Calu3 (cell line): ENCODE measurements at regions not wholly inside any gene's neighbourhood (a gene's known extent, or its start where the extent isn't known, plus 50 kb on each side); places are given as distances from the start of the nearest gene placed in this dataset.

Experiments
- BruUV-seq: library from RNA; stranded (reverse); fragments of 400-500 nt; replicated peaks from 2 replicates; lab custom pipeline; 2021; lab: Mats Ljungman, UMichigan
- CTCF ChIA-PET: fragments of 300-600 bp; sonication (Branson Sonifier 250); formaldehyde crosslinking; loops from one replicate; lab custom pipeline; 2022; ENCODE audit warnings: antibody characterized with exemption; lab: Charles Lee
- DNase-seq: peaks from one replicate; pipeline ENCODE4 v3.0.0; 2022
- H3K27ac Mint-ChIP-seq: one replicate; pipeline ENCODE4 v1.8.0; 2022; ENCODE audit warnings: mixed read lengths; ENCODE audit not compliant: unreplicated experiment
- H3K27me3 Mint-ChIP-seq: one replicate; pipeline ENCODE4 v1.8.0; 2022; ENCODE audit warnings: mixed read lengths; ENCODE audit not compliant: unreplicated experiment
- H3K36me3 Mint-ChIP-seq: one replicate; pipeline ENCODE4 v1.8.0; 2022; ENCODE audit warnings: mild to moderate bottlenecking, moderate library complexity, mixed read lengths; ENCODE audit not compliant: insufficient read depth, unreplicated experiment
- H3K4me1 Mint-ChIP-seq: one replicate; pipeline ENCODE4 v1.8.0; 2022; ENCODE audit warnings: mild to moderate bottlenecking, low read depth, mixed read lengths; ENCODE audit not compliant: unreplicated experiment
- H3K4me3 Mint-ChIP-seq: one replicate; pipeline ENCODE4 v1.8.0; 2022; ENCODE audit warnings: mild to moderate bottlenecking, low read depth, moderate library complexity, mixed read lengths; ENCODE audit not compliant: unreplicated experiment
- H3K9me3 Mint-ChIP-seq: one replicate; pipeline ENCODE4 v1.8.0; 2022; ENCODE audit warnings: low read depth, mixed read lengths; ENCODE audit not compliant: unreplicated experiment
- intact Hi-C: fragments of 100-400 bp; cut with micrococcal nuclease; formaldehyde crosslinking; loops from one replicate; pipeline ENCODE4 v1.10.0; 2022; ENCODE audit not compliant: unreplicated experiment
- TF ChIP-seq, protein P1 (sequence below): fragments of 200-600 bp; IDR thresholded peaks from one replicate; pipeline ENCODE4 v1.8.0; 2022; ENCODE audit warnings: antibody characterized with exemption; ENCODE audit not compliant: unreplicated experiment

DNA sequence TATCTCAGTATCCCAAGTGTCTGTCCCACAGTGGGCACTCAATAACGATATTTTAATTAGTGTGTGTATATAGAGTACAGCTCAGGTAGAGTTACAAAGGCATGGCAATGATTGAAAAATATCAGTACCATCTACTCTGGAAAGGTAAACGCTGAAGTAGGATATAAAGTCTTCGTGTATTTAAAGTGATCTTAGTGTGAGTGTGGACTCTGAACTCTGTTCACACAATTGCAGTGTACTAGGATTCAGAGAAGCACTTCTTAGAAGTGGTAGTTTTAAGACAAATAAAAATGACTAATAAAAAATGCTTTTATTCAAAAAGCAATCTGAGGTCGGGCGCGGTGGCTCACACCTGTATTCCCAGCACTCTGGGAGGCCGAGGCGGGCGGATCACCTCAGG lies 62.9 kb upstream of the RAP2B start:
- DNase-seq: no peak
- H3K27ac Mint-ChIP-seq: peak overlapping the region; percentile 66
- TF ChIP-seq, protein P1, sequence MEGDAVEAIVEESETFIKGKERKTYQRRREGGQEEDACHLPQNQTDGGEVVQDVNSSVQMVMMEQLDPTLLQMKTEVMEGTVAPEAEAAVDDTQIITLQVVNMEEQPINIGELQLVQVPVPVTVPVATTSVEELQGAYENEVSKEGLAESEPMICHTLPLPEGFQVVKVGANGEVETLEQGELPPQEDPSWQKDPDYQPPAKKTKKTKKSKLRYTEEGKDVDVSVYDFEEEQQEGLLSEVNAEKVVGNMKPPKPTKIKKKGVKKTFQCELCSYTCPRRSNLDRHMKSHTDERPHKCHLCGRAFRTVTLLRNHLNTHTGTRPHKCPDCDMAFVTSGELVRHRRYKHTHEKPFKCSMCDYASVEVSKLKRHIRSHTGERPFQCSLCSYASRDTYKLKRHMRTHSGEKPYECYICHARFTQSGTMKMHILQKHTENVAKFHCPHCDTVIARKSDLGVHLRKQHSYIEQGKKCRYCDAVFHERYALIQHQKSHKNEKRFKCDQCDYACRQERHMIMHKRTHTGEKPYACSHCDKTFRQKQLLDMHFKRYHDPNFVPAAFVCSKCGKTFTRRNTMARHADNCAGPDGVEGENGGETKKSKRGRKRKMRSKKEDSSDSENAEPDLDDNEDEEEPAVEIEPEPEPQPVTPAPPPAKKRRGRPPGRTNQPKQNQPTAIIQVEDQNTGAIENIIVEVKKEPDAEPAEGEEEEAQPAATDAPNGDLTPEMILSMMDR: no peak
- CTCF ChIA-PET: no interaction called here
- no peaks in the 10 kb centered on the region for H3K27me3 Mint-ChIP-seq
- BruUV-seq: no TSS peak
- H3K36me3 Mint-ChIP-seq: peaks cover 8% of the 10 kb centered on the region
- intact Hi-C loops: loop anchor here (10.0 kb wide), 1 partner anchor 134 kb away; no protein-coding TSS in a partner anchor
- H3K9me3 Mint-ChIP-seq: no peaks in the 10 kb centered on the region
- H3K4me3 Mint-ChIP-seq: no peak overlapping the region
- peaks cover 65% of the 10 kb centered on the region for H3K4me1 Mint-ChIP-seq

DNA sequence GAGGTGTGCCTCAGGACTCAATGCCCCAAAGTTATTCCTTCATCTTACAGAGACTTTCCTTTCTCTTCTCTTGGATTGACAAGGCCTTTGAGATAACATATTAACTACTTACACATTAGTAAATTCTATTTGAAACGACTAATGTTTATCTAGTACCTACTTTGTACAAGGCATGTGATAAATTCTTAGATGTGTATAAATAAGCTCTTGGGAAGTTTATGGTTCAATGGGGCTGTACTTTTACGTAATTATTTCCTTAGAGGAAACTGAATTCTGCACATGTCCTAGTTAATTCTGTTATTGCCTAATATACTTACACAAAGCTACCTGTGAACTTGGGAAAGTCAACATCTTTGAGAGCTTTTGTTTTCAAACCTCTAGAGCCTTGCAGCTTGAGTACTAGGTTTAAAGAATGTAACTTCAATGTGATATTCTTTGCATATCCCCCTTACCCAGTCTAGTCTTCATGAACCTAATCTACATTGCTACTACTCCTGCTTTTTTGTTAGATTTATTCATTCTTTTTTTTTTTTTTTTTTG lies 58.5 kb upstream of the RAP2B start:
- TF ChIP-seq, protein P1: no peak
- no peak overlapping the region for H3K4me3 Mint-ChIP-seq
- peak overlapping the region; percentile 62 for H3K27ac Mint-ChIP-seq
- H3K27me3 Mint-ChIP-seq: no peaks in the 10 kb centered on the region
- peaks cover 27% of the 10 kb centered on the region for H3K4me1 Mint-ChIP-seq
- no peak for DNase-seq
- CTCF ChIA-PET: interaction anchor here (0.7 to 1.3 kb wide), 10 partner anchors 16 to 1075 kb away, joined by 3 to 12 read pairs (median 4); no protein-coding TSS in a partner anchor
- no TSS peak for BruUV-seq
- H3K9me3 Mint-ChIP-seq: no peaks in the 10 kb centered on the region
- H3K36me3 Mint-ChIP-seq: no peaks in the 10 kb centered on the region
- intact Hi-C loops: no loop called here

DNA sequence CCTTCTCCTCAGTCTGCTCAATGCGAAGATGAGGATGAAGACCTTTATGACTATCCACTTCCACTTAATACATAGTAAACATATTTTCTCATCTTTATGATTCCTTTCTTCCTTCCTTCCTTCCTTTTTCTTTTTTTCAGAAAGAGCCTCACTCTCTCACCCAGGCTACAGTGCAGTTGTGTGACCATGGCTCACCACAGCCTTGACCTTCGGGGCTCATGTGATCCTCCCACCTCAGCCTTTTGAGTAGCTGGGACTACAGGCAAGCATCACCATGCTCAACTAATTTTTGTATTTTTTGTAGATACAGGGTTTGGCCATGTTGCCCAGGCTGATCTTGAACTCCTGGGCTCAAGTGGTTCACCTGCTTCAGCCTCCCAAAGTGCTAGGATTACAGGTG lies 52.0 kb upstream of the RAP2B start:
- Mint-ChIP-seq H3K4me3 (no peak overlapping the region), H3K9me3 (no peaks in the 10 kb centered on the region), H3K27ac (no peak overlapping the region), H3K27me3 (no peaks in the 10 kb centered on the region), H3K36me3 (no peaks in the 10 kb centered on the region), H3K4me1 (no peaks in the 10 kb centered on the region)
- no TSS peak for BruUV-seq
- intact Hi-C loops: no loop called here
- DNase-seq: no peak
- CTCF ChIA-PET: no interaction called here
- TF ChIP-seq, protein P1: no peak

DNA sequence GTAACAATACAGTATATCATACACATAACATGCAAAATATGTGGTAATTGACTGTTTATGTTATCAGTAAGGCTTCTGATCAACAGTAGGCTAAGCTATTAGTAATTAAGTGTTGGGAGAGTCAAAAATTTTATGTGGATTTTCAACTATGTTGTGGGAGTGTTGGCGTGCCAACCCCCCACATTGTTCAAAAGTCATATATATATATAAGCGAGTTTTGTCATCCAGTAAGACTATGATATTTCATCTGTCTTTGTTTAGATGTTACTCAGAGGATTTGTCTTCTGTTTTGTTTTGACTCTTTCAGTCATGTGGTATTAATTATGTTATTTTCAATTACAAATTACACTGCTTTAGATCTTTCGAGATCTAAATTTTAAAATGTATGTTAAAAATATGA lies 51.0 kb upstream of the RAP2B start:
- CTCF ChIA-PET: interaction anchor here (0.6 to 1.1 kb wide), 2 partner anchors 19 to 156 kb away, joined by 3 to 6 read pairs; no protein-coding TSS in a partner anchor
- H3K9me3 Mint-ChIP-seq: no peaks in the 10 kb centered on the region
- BruUV-seq: no TSS peak
- H3K27ac Mint-ChIP-seq: no peak overlapping the region
- H3K4me1 Mint-ChIP-seq: no peaks in the 10 kb centered on the region
- no peaks in the 10 kb centered on the region for H3K27me3 Mint-ChIP-seq
- H3K36me3 Mint-ChIP-seq: no peaks in the 10 kb centered on the region
- no peak overlapping the region for H3K4me3 Mint-ChIP-seq
- DNase-seq: no peak
- intact Hi-C loops: no loop called here
- TF ChIP-seq, protein P1: no peak
